Mononuclear cell (primary cell): ENCODE measurements at regions not wholly inside any gene's neighbourhood (a gene's known extent, or its start where the extent isn't known, plus 50 kb on each side); places are given as distances from the start of the nearest gene placed in this dataset.

ENCODE experiments used
- H3K27me3 ChIP-seq: 2 replicates; pipeline ENCODE4 v1.6.0; 2011; ENCODE audit warnings: low read length, control low read depth; ENCODE audit not compliant: insufficient read depth
- H3K4me1 ChIP-seq: 2 replicates; pipeline ENCODE4 v1.5.1; 2011; ENCODE audit warnings: mild to moderate bottlenecking, low read length, control low read depth; ENCODE audit not compliant: insufficient read depth
- H3K4me3 ChIP-seq: 2 replicates; pipeline ENCODE4 v1.5.1; 2011; ENCODE audit warnings: mild to moderate bottlenecking, low read length, moderate library complexity
- H3K9me3 ChIP-seq: 2 replicates; pipeline ENCODE4 v1.5.1; 2011; ENCODE audit warnings: low read depth, mild to moderate bottlenecking, control low read depth, low read length

DNA sequence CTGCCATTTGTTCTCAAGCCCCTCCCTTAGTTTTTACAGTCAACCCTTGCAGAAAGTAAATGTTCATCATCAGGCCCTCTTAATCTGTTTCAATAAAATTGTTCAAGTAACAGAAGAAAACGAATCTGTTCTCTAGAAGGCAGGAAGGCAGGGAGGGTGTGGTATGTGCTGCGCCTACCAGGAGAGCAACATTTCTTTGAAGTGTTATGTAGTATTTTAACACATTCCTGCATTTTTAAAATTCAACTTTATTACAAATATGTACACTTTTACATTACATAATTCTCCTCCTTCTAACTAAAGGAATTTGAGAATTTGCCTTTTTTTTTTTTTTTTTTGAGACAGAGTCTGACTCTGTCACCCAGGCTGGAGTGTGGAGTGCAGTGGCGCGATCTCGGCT, 657.8 kb downstream of the MCTP2 start:
- H3K4me3 ChIP-seq: no peak overlapping the region
- peaks cover 4% of the 10 kb centered on the region for H3K9me3 ChIP-seq
- H3K4me1 ChIP-seq: no peaks in the 10 kb centered on the region
- H3K27me3 ChIP-seq: no peaks in the 10 kb centered on the region

- Histone ChIP-seq H3K9me3 (peaks cover 6% of the 10 kb centered on the region), H3K4me3 (no peak overlapping the region), H3K27me3 (no peaks in the 10 kb centered on the region), H3K4me1 (no peaks in the 10 kb centered on the region)
These were observed 661.7 kb downstream of the MCTP2 start for GRCh38 chr15:94893091-94893490.

DNA sequence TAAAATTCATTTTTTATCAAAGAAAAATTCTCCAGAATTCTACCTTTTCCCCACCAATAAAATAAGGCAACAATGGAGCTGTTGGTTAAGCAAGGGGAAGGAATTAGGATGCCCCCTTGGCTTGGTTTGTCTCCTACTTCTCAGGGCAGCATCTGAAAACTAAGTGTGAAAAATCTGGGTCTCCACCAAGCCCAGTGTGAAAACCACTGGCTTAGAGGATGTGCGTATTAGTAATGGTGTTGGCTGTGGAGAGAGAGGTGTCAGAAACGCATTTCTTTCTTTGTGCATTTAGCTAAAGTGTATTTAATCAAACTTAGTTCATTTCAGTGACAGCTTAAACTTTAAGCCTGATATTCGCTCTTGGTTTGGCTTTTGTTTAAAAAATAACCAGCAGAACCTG, 662.7 kb downstream of the MCTP2 start:
- Histone ChIP-seq H3K4me3 (no peak overlapping the region), H3K4me1 (no peaks in the 10 kb centered on the region), H3K27me3 (no peaks in the 10 kb centered on the region), H3K9me3 (peaks cover 6% of the 10 kb centered on the region)

- Histone ChIP-seq H3K27me3 (no peaks in the 10 kb centered on the region), H3K9me3 (no peaks in the 10 kb centered on the region), H3K4me3 (no peak overlapping the region), H3K4me1 (no peaks in the 10 kb centered on the region)
These were observed 678.1 kb downstream of the MCTP2 start for GRCh38 chr15:94909510-94909909.

DNA sequence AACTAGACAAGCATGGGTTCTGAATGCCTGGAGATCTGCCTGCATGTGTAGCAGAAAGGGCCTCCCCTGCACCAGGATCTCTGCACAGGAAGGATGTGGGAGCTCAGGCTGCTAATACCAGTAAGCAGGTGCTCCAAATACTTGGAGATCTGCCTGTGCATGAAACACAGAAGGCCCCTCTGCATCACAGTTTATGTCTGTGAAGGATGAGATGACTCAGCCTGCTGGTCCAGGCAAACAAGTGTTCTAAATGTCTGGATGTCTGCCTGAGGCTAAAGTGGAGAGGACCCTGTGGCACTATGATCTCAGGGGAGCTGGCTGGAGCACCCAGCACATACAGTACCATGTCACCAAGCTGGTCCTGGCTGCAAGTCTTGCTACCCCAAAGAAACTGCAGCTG, 678.8 kb downstream of the MCTP2 start:
- Histone ChIP-seq H3K4me1 (no peaks in the 10 kb centered on the region), H3K9me3 (no peaks in the 10 kb centered on the region)

DNA sequence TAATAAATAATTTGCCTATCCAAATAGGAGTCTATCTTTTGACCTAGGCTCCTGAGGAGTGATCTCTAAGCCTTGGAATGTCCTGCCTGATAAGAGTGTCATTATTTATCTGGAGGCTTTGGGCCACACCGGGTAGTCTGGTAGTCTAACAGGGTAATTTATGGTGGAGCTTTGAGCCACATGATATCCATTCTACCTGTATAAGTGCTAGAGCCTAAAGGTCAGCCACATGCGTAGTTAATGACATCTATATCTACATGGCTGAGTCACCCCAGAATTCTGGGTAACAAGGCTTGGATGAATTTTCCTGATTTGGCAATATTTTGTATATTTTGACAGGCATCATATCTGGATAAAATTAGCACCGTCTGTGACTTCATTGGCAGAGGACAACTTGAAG, 681.4 kb downstream of the MCTP2 start:
- Histone ChIP-seq H3K27me3 (no peaks in the 10 kb centered on the region), H3K4me1 (no peaks in the 10 kb centered on the region), H3K4me3 (no peak overlapping the region), H3K9me3 (no peaks in the 10 kb centered on the region)

More for the DNA sequence above, 678.8 kb downstream of the MCTP2 start:
- H3K4me3 ChIP-seq: no peak overlapping the region
- no peaks in the 10 kb centered on the region for H3K27me3 ChIP-seq

DNA sequence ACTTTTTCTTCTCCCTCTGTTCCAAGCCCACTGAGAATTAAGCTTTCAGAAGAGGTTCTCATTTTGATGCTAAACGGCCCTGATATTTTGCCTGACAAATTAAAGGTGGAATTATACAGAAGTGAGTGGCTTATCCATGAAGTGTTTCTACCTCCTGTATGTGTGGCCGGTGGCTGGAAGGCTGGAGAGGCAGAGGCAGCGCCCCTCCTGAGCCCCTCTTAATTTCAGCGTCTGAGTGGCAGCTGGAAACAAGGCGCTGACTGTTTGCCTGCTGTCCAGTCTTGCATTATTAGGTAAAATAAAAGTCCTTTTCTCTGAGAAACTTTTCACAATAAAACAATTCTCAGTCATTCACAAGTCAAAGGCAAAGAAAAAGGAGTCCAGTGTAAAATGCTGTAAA, 685.7 kb downstream of the MCTP2 start:
- Histone ChIP-seq H3K4me3 (no peak overlapping the region), H3K9me3 (no peaks in the 10 kb centered on the region), H3K4me1 (no peaks in the 10 kb centered on the region), H3K27me3 (no peaks in the 10 kb centered on the region)

GRCh38 chr15:94921936-94922335, 690.6 kb downstream of the MCTP2 start:
- H3K9me3 ChIP-seq: no peaks in the 10 kb centered on the region
- no peaks in the 10 kb centered on the region for H3K27me3 ChIP-seq
- H3K4me3 ChIP-seq: no peak overlapping the region
- H3K4me1 ChIP-seq: no peaks in the 10 kb centered on the region

DNA sequence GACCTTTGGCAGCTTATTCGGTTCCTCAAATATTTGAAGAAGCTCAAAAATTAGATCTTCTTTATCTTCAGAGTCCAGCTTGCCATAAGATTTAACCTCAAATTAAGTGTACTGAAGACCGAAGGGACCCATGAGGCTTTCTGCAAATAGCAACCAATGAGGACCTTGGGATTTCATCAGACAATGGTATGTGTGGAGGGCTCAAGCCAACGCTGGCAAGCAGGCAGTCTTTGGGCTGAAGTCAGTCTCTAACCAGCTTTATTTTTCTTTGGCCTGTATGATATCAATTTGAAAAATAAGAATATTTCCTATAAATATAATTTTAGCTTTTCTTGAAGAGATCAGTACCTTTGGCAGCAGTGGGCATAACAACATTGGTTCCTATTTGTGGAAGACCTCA, 692.7 kb downstream of the MCTP2 start:
- H3K27me3 ChIP-seq: no peaks in the 10 kb centered on the region
- no peak overlapping the region for H3K4me3 ChIP-seq
- H3K4me1 ChIP-seq: no peaks in the 10 kb centered on the region
- no peaks in the 10 kb centered on the region for H3K9me3 ChIP-seq

GRCh38 chr15:94924971-94925598, 693.7 kb downstream of the MCTP2 start:
- Histone ChIP-seq H3K27me3 (no peaks in the 10 kb centered on the region), H3K4me3 (no peak overlapping the region), H3K4me1 (no peaks in the 10 kb centered on the region), H3K9me3 (no peaks in the 10 kb centered on the region)

DNA sequence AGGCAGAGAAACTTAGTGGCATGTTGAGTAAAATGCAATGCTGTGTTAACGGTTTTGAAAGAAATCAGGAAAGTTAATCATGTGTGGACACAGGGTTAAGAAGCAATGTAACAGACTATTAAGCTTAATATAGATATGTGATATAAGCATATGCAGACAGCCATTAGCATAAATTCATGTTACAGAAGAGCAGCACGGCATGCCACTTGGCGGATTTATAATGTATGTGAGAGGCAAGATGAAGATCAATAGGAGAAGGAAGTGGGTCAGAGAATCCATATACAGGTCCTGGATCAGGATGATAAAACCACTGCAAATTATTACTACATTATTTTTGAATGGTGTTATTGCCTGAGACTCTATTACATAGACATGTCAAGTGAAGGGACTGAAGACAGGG, 694.3 kb downstream of the MCTP2 start:
- Histone ChIP-seq H3K4me1 (no peaks in the 10 kb centered on the region), H3K9me3 (no peaks in the 10 kb centered on the region), H3K27me3 (no peaks in the 10 kb centered on the region), H3K4me3 (no peak overlapping the region)

GRCh38 chr15:94927003-94927402, 695.6 kb downstream of the MCTP2 start:
- Histone ChIP-seq H3K9me3 (no peaks in the 10 kb centered on the region), H3K4me3 (no peak overlapping the region), H3K4me1 (no peaks in the 10 kb centered on the region), H3K27me3 (no peaks in the 10 kb centered on the region)

GRCh38 chr15:94929282-94929681, 697.9 kb downstream of the MCTP2 start:
- no peaks in the 10 kb centered on the region for H3K9me3 ChIP-seq
- H3K27me3 ChIP-seq: no peaks in the 10 kb centered on the region
- no peaks in the 10 kb centered on the region for H3K4me1 ChIP-seq
- H3K4me3 ChIP-seq: no peak overlapping the region

GRCh38 chr15:94930441-94930840, 699.1 kb downstream of the MCTP2 start:
- Histone ChIP-seq H3K9me3 (no peaks in the 10 kb centered on the region), H3K4me1 (no peaks in the 10 kb centered on the region), H3K27me3 (no peaks in the 10 kb centered on the region), H3K4me3 (no peak overlapping the region)

DNA sequence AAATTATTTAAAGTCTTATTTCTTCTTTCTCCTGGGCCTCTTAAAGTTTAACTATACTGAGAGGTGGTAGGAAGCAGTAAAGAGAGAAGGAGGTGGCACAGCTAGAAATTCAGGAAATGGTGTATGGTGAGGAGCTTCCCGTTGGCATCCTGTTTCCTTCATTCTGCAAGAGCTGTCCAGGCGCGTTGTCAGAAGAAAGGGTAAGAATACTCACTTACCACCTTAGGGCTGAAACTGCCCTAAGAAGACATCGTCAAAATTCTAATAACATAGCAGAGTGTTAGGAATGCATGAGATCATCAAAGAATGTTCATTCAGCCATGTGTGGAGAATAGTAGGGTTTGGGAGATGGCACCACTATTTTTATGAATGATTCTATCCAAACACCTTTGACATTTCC, 699.6 kb downstream of the MCTP2 start:
- H3K4me3 ChIP-seq: no peak overlapping the region
- H3K27me3 ChIP-seq: no peaks in the 10 kb centered on the region
- H3K9me3 ChIP-seq: no peaks in the 10 kb centered on the region
- no peaks in the 10 kb centered on the region for H3K4me1 ChIP-seq

- Histone ChIP-seq H3K4me1 (no peaks in the 10 kb centered on the region), H3K27me3 (no peaks in the 10 kb centered on the region), H3K4me3 (no peak overlapping the region), H3K9me3 (no peaks in the 10 kb centered on the region)
These were observed 703.1 kb downstream of the MCTP2 start for GRCh38 chr15:94934440-94934839.
